Mesenchymal stem cell (in vitro differentiated cells and primary cell): ENCODE measurements at regions not wholly inside any gene's neighbourhood (a gene's known extent, or its start where the extent isn't known, plus 50 kb on each side); places are given as distances from the start of the nearest gene placed in this dataset.

Experiments
- DNase-seq: peaks from one replicate; pipeline ENCODE4 v3.0.0-alpha.2; 2013
- H2AFZ ChIP-seq: one replicate; pipeline ENCODE4 v1.6.1; 2013; ENCODE audit warnings: low read depth, mild to moderate bottlenecking, control low read depth, inconsistent platforms, low read length, moderate library complexity
- H2AK5ac ChIP-seq: 2 replicates; pipeline ENCODE4 v1.6.1; 2013; ENCODE audit warnings: low read length, moderate library complexity, mild to moderate bottlenecking, inconsistent platforms; ENCODE audit not compliant: severe bottlenecking
- H2BK120ac ChIP-seq: one replicate; pipeline ENCODE4 v1.6.1; 2013; ENCODE audit warnings: low read depth, mild to moderate bottlenecking, inconsistent platforms, low read length, moderate library complexity
- H2BK12ac ChIP-seq, 2 experiments: one replicate each; pipeline ENCODE4 v1.6.1; 2013; ENCODE audit warnings: inconsistent platforms in 2 of 2, low read length in 2 of 2, mild to moderate bottlenecking in 2 of 2, moderate library complexity in 2 of 2, control low read depth in 1 of 2
- H2BK15ac ChIP-seq: one replicate; pipeline ENCODE4 v1.6.1; 2013; ENCODE audit warnings: mild to moderate bottlenecking, low read depth, inconsistent platforms; ENCODE audit not compliant: poor library complexity, severe bottlenecking
- H2BK5ac ChIP-seq: 2 replicates; pipeline ENCODE4 v1.6.1; 2013; ENCODE audit warnings: low read depth, mild to moderate bottlenecking, low read length, control low read depth, inconsistent platforms; ENCODE audit not compliant: poor library complexity, severe bottlenecking
- H3K14ac ChIP-seq, 2 experiments: one replicate each; pipeline ENCODE4 v1.6.1; 2013; ENCODE audit warnings: inconsistent platforms in 2 of 2, low read length in 2 of 2, control low read depth in 1 of 2, mild to moderate bottlenecking in 1 of 2, moderate library complexity in 1 of 2
- H3K18ac ChIP-seq, 2 experiments: one replicate each; pipeline ENCODE4 v1.6.1; 2013; ENCODE audit warnings: inconsistent platforms in 2 of 2, low read length in 2 of 2, control low read depth in 1 of 2, low read depth in 1 of 2, mild to moderate bottlenecking in 1 of 2
- H3K23ac ChIP-seq, 2 experiments: one replicate each; pipeline ENCODE4 v1.6.1; 2013; ENCODE audit warnings: inconsistent platforms in 2 of 2, low read length in 2 of 2, mild to moderate bottlenecking in 2 of 2, moderate library complexity in 2 of 2, control low read depth in 1 of 2
- H3K27ac ChIP-seq: 2 replicates; pipeline ENCODE4 v1.5.1; 2013; ENCODE audit warnings: mild to moderate bottlenecking, moderate library complexity, low read length, control low read depth, inconsistent platforms; ENCODE audit not compliant: poor library complexity, severe bottlenecking
- H3K27me3 ChIP-seq, 2 experiments: 2 replicates each; pipeline versions ENCODE4 v1.6.1 to v1.7.0; 2013; ENCODE audit warnings: low read length in 2 of 2, mild to moderate bottlenecking in 2 of 2, moderate library complexity in 2 of 2, control low read depth in 1 of 2, inconsistent platforms in 1 of 2; ENCODE audit not compliant: control insufficient read depth in 1 of 2, insufficient read depth in 1 of 2
- H3K36me3 ChIP-seq, 2 experiments: 2 replicates each; pipeline versions ENCODE4 v1.6.1 to v1.7.0; 2013; ENCODE audit warnings: low read length in 2 of 2, control low read depth in 1 of 2, inconsistent platforms in 1 of 2, low read depth in 1 of 2, mild to moderate bottlenecking in 1 of 2; ENCODE audit not compliant: insufficient read depth in 2 of 2, control insufficient read depth in 1 of 2
- H3K4ac ChIP-seq, 2 experiments: one replicate each; pipeline ENCODE4 v1.6.1; 2013; ENCODE audit warnings: inconsistent platforms in 2 of 2, low read length in 2 of 2, mild to moderate bottlenecking in 2 of 2, moderate library complexity in 2 of 2, control low read depth in 1 of 2, low read depth in 1 of 2
- H3K4me1 ChIP-seq: 2 replicates; pipeline ENCODE4 v1.6.1; 2013; ENCODE audit warnings: low read depth, low read length, control low read depth; ENCODE audit not compliant: control insufficient read depth, insufficient read depth
- H3K4me2 ChIP-seq: 2 replicates; pipeline ENCODE4 v1.6.1; 2013; ENCODE audit warnings: low read length, mild to moderate bottlenecking, inconsistent platforms; ENCODE audit not compliant: poor library complexity, severe bottlenecking
- H3K4me3 ChIP-seq, 2 experiments: 2 replicates each; pipeline versions ENCODE4 v1.5.1 to v1.7.0; 2013; ENCODE audit warnings: low read length in 2 of 2, mild to moderate bottlenecking in 2 of 2, control low read depth in 1 of 2, low read depth in 1 of 2; ENCODE audit not compliant: insufficient read depth in 1 of 2
- H3K79me1 ChIP-seq: replicated peaks from 2 replicates; pipeline ENCODE4 v1.6.1; 2013; ENCODE audit warnings: mild to moderate bottlenecking, control low read depth, low read length, inconsistent platforms; ENCODE audit not compliant: poor library complexity, severe bottlenecking
- H3K9ac ChIP-seq: 2 replicates; pipeline ENCODE4 v1.7.0; 2013; ENCODE audit warnings: mild to moderate bottlenecking, low read length, moderate library complexity
- H3K9me3 ChIP-seq: 2 replicates; pipeline ENCODE4 v1.7.0; 2013; ENCODE audit warnings: mild to moderate bottlenecking, low read length; ENCODE audit not compliant: control insufficient read depth
- H4K8ac ChIP-seq: one replicate; pipeline ENCODE4 v1.6.1; 2013; ENCODE audit warnings: inconsistent platforms, mild to moderate bottlenecking, low read length, moderate library complexity
- H4K91ac ChIP-seq: one replicate; pipeline ENCODE4 v1.6.1; 2013; ENCODE audit warnings: mild to moderate bottlenecking, low read length, inconsistent platforms
- WGBS: methylation state at CpG from one replicate; pipeline ENCODE4 v1.1.7; 2013; ENCODE audit warnings: mixed read lengths; 5-methylcytosine and 5-hydroxymethylcytosine counted together

- no peak overlapping the region for H3K4ac ChIP-seq
- no peak overlapping the region for H2BK120ac ChIP-seq
- no peak overlapping the region for H4K8ac ChIP-seq
- H3K4me1 ChIP-seq = no peaks in the 10 kb centered on the region
- no peak overlapping the region for H3K4me3 ChIP-seq
- H3K23ac ChIP-seq = no peak overlapping the region
- H3K9ac ChIP-seq = no peak overlapping the region
- H3K36me3 ChIP-seq = no peaks in the 10 kb centered on the region
- H2BK15ac ChIP-seq = no peak overlapping the region
- H3K27me3 ChIP-seq = no peaks in the 10 kb centered on the region
- no peak overlapping the region for H3K14ac ChIP-seq
- H2BK12ac ChIP-seq = no peak overlapping the region
- H2AK5ac ChIP-seq = no peak overlapping the region
- no peak overlapping the region for H2BK5ac ChIP-seq
- no peak overlapping the region for H3K18ac ChIP-seq
- peak overlapping the region; percentile 29 for H3K4me2 ChIP-seq
- WGBS = 0% methylated on average over 2 of the region's 3 CpGs
- H3K27ac ChIP-seq = no peak overlapping the region
- no peaks in the 10 kb centered on the region for H3K79me1 ChIP-seq
- DNase-seq = peak; percentile 48
- H2AFZ ChIP-seq = no peak overlapping the region
- H3K9me3 ChIP-seq = no peaks in the 10 kb centered on the region
- H4K91ac ChIP-seq = no peak overlapping the region
Measured at GRCh38 chr4:95637043-95637600, 88.3 kb upstream of the UNC5C start.

GRCh38 chr4:95636061-95636460, 87.3 kb upstream of the UNC5C start:
- H3K79me1 ChIP-seq = no peaks in the 10 kb centered on the region
- no peak overlapping the region for H2BK12ac ChIP-seq
- H3K4me2 ChIP-seq = no peak overlapping the region
- H4K8ac ChIP-seq = no peak overlapping the region
- no CpG with 5 or more reads among the region's 2 CpGs for WGBS
- H3K4me3 ChIP-seq = no peak overlapping the region
- H2BK120ac ChIP-seq = no peak overlapping the region
- no peak for DNase-seq
- no peak overlapping the region for H3K27ac ChIP-seq
- no peak overlapping the region for H3K23ac ChIP-seq
- no peaks in the 10 kb centered on the region for H3K9me3 ChIP-seq
- no peak overlapping the region for H2AK5ac ChIP-seq
- no peak overlapping the region for H2BK15ac ChIP-seq
- no peaks in the 10 kb centered on the region for H3K27me3 ChIP-seq
- H4K91ac ChIP-seq = no peak overlapping the region
- H2BK5ac ChIP-seq = no peak overlapping the region
- H3K9ac ChIP-seq = no peak overlapping the region
- no peak overlapping the region for H3K4ac ChIP-seq
- H3K18ac ChIP-seq = no peak overlapping the region
- H3K36me3 ChIP-seq = no peaks in the 10 kb centered on the region
- no peaks in the 10 kb centered on the region for H3K4me1 ChIP-seq
- H3K14ac ChIP-seq = no peak overlapping the region
- no peak overlapping the region for H2AFZ ChIP-seq

DNA sequence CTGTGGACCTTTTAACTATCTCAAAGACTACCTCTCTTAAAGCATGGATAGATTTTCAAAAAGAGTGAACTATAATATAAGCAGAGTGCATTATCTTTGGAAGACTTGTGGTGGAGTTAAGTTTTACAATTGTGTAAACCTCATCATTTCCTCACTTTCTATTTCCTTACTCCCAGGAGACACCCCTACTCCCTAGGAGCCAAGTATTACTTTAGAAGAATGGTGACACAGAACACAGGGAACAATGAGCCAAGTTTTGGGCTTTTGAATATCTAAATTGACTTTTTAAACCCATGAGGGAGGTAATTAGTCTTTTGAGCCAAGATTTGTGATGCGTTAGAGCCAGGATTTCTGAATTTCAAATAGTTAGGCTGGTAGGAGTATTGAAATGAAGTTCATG, 78.9 kb upstream of the UNC5C start:
- Histone ChIP-seq H2BK15ac (no peak overlapping the region), H3K27me3 (no peaks in the 10 kb centered on the region)
- WGBS = 96% methylated on average over 1 of the region's 1 CpG

GRCh38 chr4:95627024-95627605, 78.3 kb upstream of the UNC5C start:
- H3K9me3 ChIP-seq = no peaks in the 10 kb centered on the region
- no peaks in the 10 kb centered on the region for H3K4me1 ChIP-seq
- H3K14ac ChIP-seq = no peak overlapping the region
- no peak overlapping the region for H3K27ac ChIP-seq
- no peaks in the 10 kb centered on the region for H3K79me1 ChIP-seq
- no peak overlapping the region for H2BK15ac ChIP-seq
- WGBS = no CpG with 5 or more reads among the region's 1 CpG
- no peak overlapping the region for H3K4ac ChIP-seq
- H2BK12ac ChIP-seq = no peak overlapping the region
- no peak overlapping the region for H2BK5ac ChIP-seq
- no peak overlapping the region for H2BK120ac ChIP-seq
- H3K23ac ChIP-seq = no peak overlapping the region
- no peak overlapping the region for H2AK5ac ChIP-seq
- H4K91ac ChIP-seq = no peak overlapping the region
- H3K36me3 ChIP-seq = no peaks in the 10 kb centered on the region
- H3K18ac ChIP-seq = no peak overlapping the region
- H3K27me3 ChIP-seq = no peaks in the 10 kb centered on the region
- no peak overlapping the region for H3K4me3 ChIP-seq
- H3K4me2 ChIP-seq = no peak overlapping the region
- no peak for DNase-seq
- H4K8ac ChIP-seq = no peak overlapping the region
- H3K9ac ChIP-seq = no peak overlapping the region
- H2AFZ ChIP-seq = no peak overlapping the region

More for the DNA sequence above, 78.9 kb upstream of the UNC5C start:
- no peak overlapping the region for H3K4ac ChIP-seq
- H3K23ac ChIP-seq = no peak overlapping the region
- no peaks in the 10 kb centered on the region for H3K79me1 ChIP-seq
- no peak overlapping the region for H4K91ac ChIP-seq
- no peak overlapping the region for H2AK5ac ChIP-seq
- H2BK5ac ChIP-seq = no peak overlapping the region
- no peaks in the 10 kb centered on the region for H3K36me3 ChIP-seq
- no peak overlapping the region for H3K27ac ChIP-seq
- no peak overlapping the region for H2BK120ac ChIP-seq
- H2AFZ ChIP-seq = no peak overlapping the region
- H3K4me3 ChIP-seq = no peak overlapping the region
- no peaks in the 10 kb centered on the region for H3K9me3 ChIP-seq
- H3K14ac ChIP-seq = no peak overlapping the region
- no peak overlapping the region for H4K8ac ChIP-seq
- no peak overlapping the region for H2BK12ac ChIP-seq
- no peak overlapping the region for H3K18ac ChIP-seq
- DNase-seq = no peak
- no peaks in the 10 kb centered on the region for H3K4me1 ChIP-seq
- no peak overlapping the region for H3K4me2 ChIP-seq
- H3K9ac ChIP-seq = no peak overlapping the region
